ENCODE measurements at regions not wholly inside any gene's neighbourhood (a gene's known extent, or its start where the extent isn't known, plus 50 kb on each side); places are given as distances from the start of the nearest gene placed in this dataset.

DNA sequence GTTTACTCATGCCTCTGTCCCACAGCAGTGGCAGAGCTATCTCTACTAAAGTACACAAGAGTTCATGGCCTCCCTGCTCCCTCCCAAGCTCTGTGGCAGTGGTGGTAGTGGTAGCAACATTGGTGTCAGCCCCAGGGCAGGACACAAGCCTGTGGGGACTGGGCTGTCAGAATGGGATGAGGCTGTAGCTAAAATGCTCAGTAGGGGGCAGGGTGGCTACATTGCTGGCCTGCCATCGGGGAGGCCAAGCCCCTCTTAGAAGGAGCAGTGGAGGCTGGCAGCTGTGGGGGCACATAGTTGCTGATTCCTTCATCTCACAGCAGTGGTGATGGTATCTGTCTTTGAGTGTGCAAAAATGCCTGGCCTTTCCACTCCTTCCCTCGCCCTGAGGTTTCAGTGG is 461.7 kb downstream of the PCDH18 start:
- no peak overlapping the region for H3K4me3 ChIP-seq (ENCODE audit: low read depth, low read length)
- H3K4me1 ChIP-seq (ENCODE audit: control insufficient read depth, insufficient read depth, low read length) = no peaks in the 10 kb centered on the region; the same call in 1 of the 2 replicates
- H3K36me3 ChIP-seq (ENCODE audit: control insufficient read depth in 2 of 2, insufficient read depth in 1 of 2, low read length in 2 of 2) = no peaks in the 10 kb centered on the region
- CTCF ChIA-PET = no interaction called here
- H3K27ac ChIP-seq (ENCODE audit: extremely low read depth, low read depth, low read length) = no peak overlapping the region
- POLR2A ChIA-PET = no interaction called here
- H3K9me3 ChIP-seq (ENCODE audit: control insufficient read depth, insufficient read depth, low read depth, low read length) = no peaks in the 10 kb centered on the region
- TF ChIP-seq ZIC2 (tag by site-specific recombination; IDR thresholded peaks at IDR 0.05) (no peak), ZNF558 (tag by site-specific recombination; IDR thresholded peaks at IDR 0.05) (no peak), ZBTB44 (tag by site-specific recombination; IDR thresholded peaks at IDR 0.05) (no peak), ZNF423 (tag by site-specific recombination; IDR thresholded peaks at IDR 0.05) (no peak), ZNF335 (tag by site-specific recombination; conservative IDR thresholded peaks at IDR 0.05) (no peak), ZNF398 (tag by site-specific recombination; IDR thresholded peaks at IDR 0.05) (no peak), ZNF10 (tag by site-specific recombination; IDR thresholded peaks at IDR 0.05) (no peak)

DNA sequence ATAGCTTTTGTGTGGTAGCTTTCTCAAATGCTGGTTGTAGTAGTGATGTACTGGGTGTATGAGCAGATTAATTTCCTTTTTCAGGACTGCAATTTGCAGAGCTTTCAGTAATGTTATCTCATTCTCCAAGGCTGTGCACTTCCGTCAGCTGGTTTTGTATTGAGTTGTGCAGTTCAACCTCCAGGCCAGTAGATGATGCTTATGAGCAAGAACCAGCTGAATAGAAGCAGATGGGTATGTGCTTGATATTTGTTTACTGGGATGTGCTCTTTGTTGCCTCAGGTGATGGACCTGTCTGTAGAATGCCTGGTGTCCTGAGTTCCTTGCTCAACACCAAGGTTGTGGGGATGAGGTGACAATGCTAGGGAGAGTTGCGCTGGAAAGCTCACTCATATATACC is 462.8 kb downstream of the PCDH18 start:
- Histone ChIP-seq H3K27ac (ENCODE audit: extremely low read depth, low read depth, low read length) (no peak overlapping the region), H3K36me3 (ENCODE audit: control insufficient read depth in 2 of 2, insufficient read depth in 1 of 2, low read length in 2 of 2) (no peaks in the 10 kb centered on the region), H3K4me1 (ENCODE audit: control insufficient read depth, insufficient read depth, low read length) (no peaks in the 10 kb centered on the region; the same call in 1 of the 2 replicates), H3K4me3 (ENCODE audit: low read depth, low read length) (no peak overlapping the region), H3K9me3 (ENCODE audit: control insufficient read depth, insufficient read depth, low read depth, low read length) (no peaks in the 10 kb centered on the region)
- ChIA-PET POLR2A (no interaction called here), CTCF (interaction anchor here (0.5 to 1.2 kb wide), 3 partner anchors 13 to 1379 kb away, joined by 3 to 4 read pairs (median 3); no protein-coding TSS in a partner anchor)
- TF ChIP-seq ZSCAN16 (tag by site-specific recombination; IDR thresholded peaks at IDR 0.05) (no peak), ZNF707 (tag by site-specific recombination; IDR thresholded peaks at IDR 0.05) (no peak), PRDM4 (tag by site-specific recombination; IDR thresholded peaks at IDR 0.05) (no peak), ZNF366 (tag by site-specific recombination; conservative IDR thresholded peaks at IDR 0.05) (no peak), ZNF16 (tag by site-specific recombination; IDR thresholded peaks at IDR 0.05; ENCODE audit: low read depth) (no peak), ZNF335 (tag by site-specific recombination; conservative IDR thresholded peaks at IDR 0.05) (no peak), ZNF426 (tag by site-specific recombination; IDR thresholded peaks at IDR 0.05) (no peak), ZNF24 (tag by site-specific recombination; IDR thresholded peaks at IDR 0.05) (no peak), ZXDB (tag by site-specific recombination; IDR thresholded peaks at IDR 0.05) (no peak), ZBTB8A (tag by site-specific recombination; IDR thresholded peaks at IDR 0.05) (no peak)

- Histone ChIP-seq H3K27ac (ENCODE audit: extremely low read depth, low read depth, low read length) (no peak overlapping the region), H3K36me3 (ENCODE audit: control insufficient read depth in 2 of 2, insufficient read depth in 1 of 2, low read length in 2 of 2) (no peaks in the 10 kb centered on the region), H3K4me1 (ENCODE audit: control insufficient read depth, insufficient read depth, low read length) (no peaks in the 10 kb centered on the region; the same call in 1 of the 2 replicates), H3K4me3 (ENCODE audit: low read depth, low read length) (no peak overlapping the region), H3K9me3 (ENCODE audit: control insufficient read depth, insufficient read depth, low read depth, low read length) (no peaks in the 10 kb centered on the region)
- ChIA-PET POLR2A (no interaction called here), CTCF (interaction anchor here (0.7 kb wide), 1 partner anchor 428 kb away, joined by 3 read pairs; no protein-coding TSS in a partner anchor)
- no peak for TF ChIP-seq ZNF23 (tag by site-specific recombination; IDR thresholded peaks at IDR 0.05; ENCODE audit: borderline replicate concordance)
- TF ChIP-seq ZBTB21 (tag by site-specific recombination; IDR thresholded peaks at IDR 0.05) = no peak
- no peak for TF ChIP-seq PRDM6 (tag by site-specific recombination; IDR thresholded peaks at IDR 0.05)
- no peak for TF ChIP-seq ZNF138 (tag by site-specific recombination; IDR thresholded peaks at IDR 0.05; ENCODE audit: borderline replicate concordance)
- no peak for TF ChIP-seq KLF10 (tag by site-specific recombination; IDR thresholded peaks at IDR 0.05)
- no peak for TF ChIP-seq ZNF174 (tag by site-specific recombination; IDR thresholded peaks at IDR 0.05)
- TF ChIP-seq ZNF629 (tag by site-specific recombination; IDR thresholded peaks at IDR 0.05) = no peak
- no peak for TF ChIP-seq MZF1 (tag by site-specific recombination; IDR thresholded peaks at IDR 0.05; ENCODE audit: borderline replicate concordance)
- no peak for TF ChIP-seq ZBTB1 (tag by site-specific recombination; IDR thresholded peaks at IDR 0.05)
Measured at GRCh38 chr4:137067735-137068134, 464.6 kb downstream of the PCDH18 start.
